ENCODE measurements at regions not wholly inside any gene's neighbourhood (a gene's known extent, or its start where the extent isn't known, plus 50 kb on each side); places are given as distances from the start of the nearest gene placed in this dataset.

DNA sequence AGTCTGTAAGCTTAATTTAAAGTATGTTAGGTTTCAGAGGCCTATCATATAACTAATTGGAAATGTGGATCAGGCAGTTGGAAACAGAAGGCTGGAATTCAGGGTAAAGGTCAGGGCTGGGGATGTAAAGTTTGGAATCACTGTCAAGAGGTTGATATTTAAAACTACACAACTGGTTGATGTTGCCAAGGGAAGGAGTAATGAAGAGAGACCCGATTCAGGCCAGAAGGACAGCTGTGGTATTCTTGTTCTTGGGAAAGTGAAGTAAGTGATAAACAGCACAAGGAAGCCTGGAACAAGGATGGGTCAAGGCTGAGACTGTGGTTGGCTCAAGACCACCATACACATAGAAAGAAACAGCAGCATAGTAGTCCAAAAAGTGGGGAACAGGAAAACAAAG, 654.2 kb downstream of the NTRK3 start:
- TF ChIP-seq, protein P1, sequence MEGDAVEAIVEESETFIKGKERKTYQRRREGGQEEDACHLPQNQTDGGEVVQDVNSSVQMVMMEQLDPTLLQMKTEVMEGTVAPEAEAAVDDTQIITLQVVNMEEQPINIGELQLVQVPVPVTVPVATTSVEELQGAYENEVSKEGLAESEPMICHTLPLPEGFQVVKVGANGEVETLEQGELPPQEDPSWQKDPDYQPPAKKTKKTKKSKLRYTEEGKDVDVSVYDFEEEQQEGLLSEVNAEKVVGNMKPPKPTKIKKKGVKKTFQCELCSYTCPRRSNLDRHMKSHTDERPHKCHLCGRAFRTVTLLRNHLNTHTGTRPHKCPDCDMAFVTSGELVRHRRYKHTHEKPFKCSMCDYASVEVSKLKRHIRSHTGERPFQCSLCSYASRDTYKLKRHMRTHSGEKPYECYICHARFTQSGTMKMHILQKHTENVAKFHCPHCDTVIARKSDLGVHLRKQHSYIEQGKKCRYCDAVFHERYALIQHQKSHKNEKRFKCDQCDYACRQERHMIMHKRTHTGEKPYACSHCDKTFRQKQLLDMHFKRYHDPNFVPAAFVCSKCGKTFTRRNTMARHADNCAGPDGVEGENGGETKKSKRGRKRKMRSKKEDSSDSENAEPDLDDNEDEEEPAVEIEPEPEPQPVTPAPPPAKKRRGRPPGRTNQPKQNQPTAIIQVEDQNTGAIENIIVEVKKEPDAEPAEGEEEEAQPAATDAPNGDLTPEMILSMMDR (IDR thresholded peaks at IDR 0.05), result no peak
- TF ChIP-seq POLR2A (IDR thresholded peaks at IDR 0.05; ENCODE audit: low read depth) (no peak), EP300 (IDR thresholded peaks at IDR 0.05) (no peak), POLR2AphosphoS5 (IDR thresholded peaks at IDR 0.05) (no peak)
